Endothelial cell of umbilical vein (primary cell): ENCODE measurements at regions not wholly inside any gene's neighbourhood (a gene's known extent, or its start where the extent isn't known, plus 50 kb on each side); places are given as distances from the start of the nearest gene placed in this dataset.

Experiments used
- EZH2 ChIP-seq: IDR thresholded peaks from 2 replicates; pipeline ENCODE4 v1.6.1; 2012; ENCODE audit warnings: borderline replicate concordance, low read depth, mild to moderate bottlenecking, moderate library complexity, low read length, inconsistent platforms; ENCODE audit not compliant: severe bottlenecking
- MAX ChIP-seq: IDR thresholded peaks from 2 replicates; pipeline ENCODE4 v1.6.1; 2011; ENCODE audit not compliant: insufficient read depth, insufficient read length
- POLR2AphosphoS5 ChIP-seq: IDR thresholded peaks from 2 replicates; pipeline ENCODE4 v1.6.1; 2012; ENCODE audit warnings: low read depth, mild to moderate bottlenecking, control low read depth, low read length, moderate library complexity; ENCODE audit not compliant: insufficient read depth
- TF ChIP-seq, protein P1 (sequence below), 2 donors: IDR thresholded peaks; 1 replicate in 1 of 2; 2 replicates in 1 of 2; pipeline ENCODE4 v1.5.1; 2011; ENCODE audit warnings: low read length in 2 of 2, mild to moderate bottlenecking in 2 of 2, moderate library complexity in 2 of 2, control low read depth in 1 of 2, inconsistent platforms in 1 of 2, low read depth in 1 of 2; ENCODE audit not compliant: insufficient read depth in 1 of 2; ENCODE audit errors: extremely low read depth in 1 of 2

GRCh38 chr4:104344342-104344980, 150.2 kb downstream of the CXXC4 start:
- TF ChIP-seq, protein P1, sequence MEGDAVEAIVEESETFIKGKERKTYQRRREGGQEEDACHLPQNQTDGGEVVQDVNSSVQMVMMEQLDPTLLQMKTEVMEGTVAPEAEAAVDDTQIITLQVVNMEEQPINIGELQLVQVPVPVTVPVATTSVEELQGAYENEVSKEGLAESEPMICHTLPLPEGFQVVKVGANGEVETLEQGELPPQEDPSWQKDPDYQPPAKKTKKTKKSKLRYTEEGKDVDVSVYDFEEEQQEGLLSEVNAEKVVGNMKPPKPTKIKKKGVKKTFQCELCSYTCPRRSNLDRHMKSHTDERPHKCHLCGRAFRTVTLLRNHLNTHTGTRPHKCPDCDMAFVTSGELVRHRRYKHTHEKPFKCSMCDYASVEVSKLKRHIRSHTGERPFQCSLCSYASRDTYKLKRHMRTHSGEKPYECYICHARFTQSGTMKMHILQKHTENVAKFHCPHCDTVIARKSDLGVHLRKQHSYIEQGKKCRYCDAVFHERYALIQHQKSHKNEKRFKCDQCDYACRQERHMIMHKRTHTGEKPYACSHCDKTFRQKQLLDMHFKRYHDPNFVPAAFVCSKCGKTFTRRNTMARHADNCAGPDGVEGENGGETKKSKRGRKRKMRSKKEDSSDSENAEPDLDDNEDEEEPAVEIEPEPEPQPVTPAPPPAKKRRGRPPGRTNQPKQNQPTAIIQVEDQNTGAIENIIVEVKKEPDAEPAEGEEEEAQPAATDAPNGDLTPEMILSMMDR (IDR thresholded peaks at IDR 0.05; ENCODE audit: extremely low read depth in 1 of 2, insufficient read depth in 1 of 2, low read depth in 1 of 2, low read length in 2 of 2), result no peak
- TF ChIP-seq POLR2AphosphoS5, result no peak
- TF ChIP-seq EZH2, result no peak
- no peak for TF ChIP-seq MAX
